GM12874 (cell line): ENCODE measurements at regions not wholly inside any gene's neighbourhood (a gene's known extent, or its start where the extent isn't known, plus 50 kb on each side); places are given as distances from the start of the nearest gene placed in this dataset.

Experiments
- CTCF ChIP-seq: IDR thresholded peaks from 2 replicates; pipeline ENCODE4 v1.5.1; 2011; ENCODE audit warnings: low read depth, mild to moderate bottlenecking, control low read depth, low read length, moderate library complexity; ENCODE audit not compliant: insufficient read depth

- TF ChIP-seq CTCF = no peak
These were observed 1279.9 kb upstream of the TMPRSS15 start for GRCh38 chr21:19683492-19683891.

GRCh38 chr21:19684328-19684727 lies 1280.7 kb upstream of the TMPRSS15 start:
- no peak for TF ChIP-seq CTCF

GRCh38 chr21:19692231-19692630 lies 1288.6 kb upstream of the TMPRSS15 start:
- TF ChIP-seq CTCF = no peak

- no peak for TF ChIP-seq CTCF
These were observed 1292.2 kb upstream of the TMPRSS15 start for GRCh38 chr21:19695796-19696195.

GRCh38 chr21:19700476-19700875 lies 1296.9 kb upstream of the TMPRSS15 start:
- no peak for TF ChIP-seq CTCF

GRCh38 chr21:19702726-19703125 lies 1295.5 kb upstream of the NCAM2 start:
- no peak for TF ChIP-seq CTCF

- TF ChIP-seq CTCF = no peak
These were observed 1293.4 kb upstream of the NCAM2 start for GRCh38 chr21:19704832-19705231.

- TF ChIP-seq CTCF = no peak
These were observed 1285.8 kb upstream of the NCAM2 start for GRCh38 chr21:19712441-19712840.
